Retinal pigment epithelial cell (primary cell): ENCODE measurements at regions not wholly inside any gene's neighbourhood (a gene's known extent, or its start where the extent isn't known, plus 50 kb on each side); places are given as distances from the start of the nearest gene placed in this dataset.

Experiments
- DNase-seq: peaks from one replicate; pipeline ENCODE4 v3.0.0-alpha.2; 2010; ENCODE audit warnings: low read depth
- H3K4me3 ChIP-seq: 2 replicates; pipeline ENCODE4 v1.5.1; 2011; ENCODE audit warnings: mild to moderate bottlenecking, low read length, control low read depth, moderate library complexity
- CTCF ChIP-seq: conservative IDR thresholded peaks from 2 replicates; pipeline ENCODE4 v1.5.1; 2011; ENCODE audit warnings: low read depth, low read length, control low read depth, inconsistent platforms

- DNase-seq = no peak
- no peak for TF ChIP-seq CTCF
Observed at GRCh38 chr13:66033924-66034323, 1196.2 kb downstream of the PCDH9 start.

GRCh38 chr13:66021846-66022245 is 1208.3 kb downstream of the PCDH9 start:
- TF ChIP-seq CTCF = no peak
- H3K4me3 ChIP-seq = no peak overlapping the region
- no peak for DNase-seq

More at GRCh38 chr13:66033924-66034323, 1196.2 kb downstream of the PCDH9 start:
- H3K4me3 ChIP-seq = no peak overlapping the region

GRCh38 chr13:66014771-66015170 is 1215.4 kb downstream of the PCDH9 start:
- DNase-seq = no peak
- TF ChIP-seq CTCF = no peak
- no peak overlapping the region for H3K4me3 ChIP-seq

- DNase-seq = no peak
- no peak for TF ChIP-seq CTCF
- no peak overlapping the region for H3K4me3 ChIP-seq
Observed at GRCh38 chr13:66009241-66009640, 1220.9 kb downstream of the PCDH9 start.

- no peak overlapping the region for H3K4me3 ChIP-seq
- no peak for TF ChIP-seq CTCF
- no peak for DNase-seq
Observed at GRCh38 chr13:66003558-66003957, 1226.6 kb downstream of the PCDH9 start.

- TF ChIP-seq CTCF = no peak
- no peak overlapping the region for H3K4me3 ChIP-seq
- no peak for DNase-seq
Observed at GRCh38 chr13:66001140-66001539, 1229.0 kb downstream of the PCDH9 start.

GRCh38 chr13:65999411-65999810 is 1230.7 kb downstream of the PCDH9 start:
- TF ChIP-seq CTCF = no peak
- DNase-seq = no peak
- H3K4me3 ChIP-seq = no peak overlapping the region
